GM12892 (cell line): ENCODE measurements at regions not wholly inside any gene's neighbourhood (a gene's known extent, or its start where the extent isn't known, plus 50 kb on each side); places are given as distances from the start of the nearest gene placed in this dataset.
"Not testable (repeated sequence)": the region's sequence is repeated elsewhere in the genome, so short reads cannot be mapped to it uniquely, and the experiment has no call there.

ENCODE experiments used
- DNase-seq: peaks from one replicate; pipeline ENCODE4 v3.0.0; 2011; ENCODE audit not compliant: insufficient read length
- FAIRE-seq: peaks from 2 replicates; lab custom pipeline; 2011; peaks lifted over from hg19 to GRCh38; lab: Jason Lieb, UNC
- POLR2A ChIP-seq: IDR thresholded peaks from 2 replicates; pipeline ENCODE4 v1.6.1; 2011; ENCODE audit warnings: low read depth, low read length, control low read depth
- POLR2AphosphoS5 ChIP-seq: IDR thresholded peaks from 2 replicates; pipeline ENCODE4 v1.6.1; 2011; ENCODE audit warnings: low read depth, low read length, control low read depth
- TAF1 ChIP-seq: IDR thresholded peaks from 2 replicates; pipeline ENCODE4 v1.6.1; 2011; ENCODE audit warnings: low read depth, mild to moderate bottlenecking, control low read depth, low read length, borderline replicate concordance

DNA sequence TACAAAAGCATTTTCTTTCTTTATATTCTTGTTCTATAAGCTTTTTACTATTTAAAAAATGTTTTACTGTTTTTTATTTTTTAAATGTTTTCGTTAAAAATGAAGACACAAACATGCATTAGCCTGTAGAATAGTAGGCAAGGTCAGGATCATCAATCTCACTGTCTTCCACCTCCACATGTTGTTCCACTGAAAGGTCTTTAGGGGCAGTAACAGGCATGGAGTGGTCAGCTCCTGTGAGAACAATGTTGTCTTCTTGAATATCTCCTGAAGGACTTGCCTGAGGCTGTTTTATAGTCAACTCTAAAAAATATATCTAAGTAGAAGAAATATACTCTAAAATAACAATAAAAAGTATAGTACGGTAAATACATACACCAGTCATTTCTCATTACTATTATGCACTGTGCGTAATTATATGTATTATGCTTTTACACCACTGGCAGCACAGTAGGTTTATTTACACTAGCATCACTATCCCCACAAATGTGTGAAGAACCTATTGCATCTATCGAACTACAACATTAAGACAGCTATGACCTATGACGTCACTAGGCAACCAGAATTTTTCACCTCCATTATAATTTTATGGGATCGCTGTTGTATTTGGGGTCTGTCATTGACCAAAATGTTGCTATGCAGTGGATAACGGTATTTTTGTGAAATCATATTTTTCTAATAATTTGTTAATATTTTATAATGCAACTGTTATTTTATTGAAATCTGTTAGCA lies 764.3 kb downstream of the METTL4 start:
- no peak for TF ChIP-seq POLR2A
- TF ChIP-seq TAF1, result no peak
- no peak for TF ChIP-seq POLR2AphosphoS5
- DNase-seq (no peak), FAIRE-seq (no peak)

DNA sequence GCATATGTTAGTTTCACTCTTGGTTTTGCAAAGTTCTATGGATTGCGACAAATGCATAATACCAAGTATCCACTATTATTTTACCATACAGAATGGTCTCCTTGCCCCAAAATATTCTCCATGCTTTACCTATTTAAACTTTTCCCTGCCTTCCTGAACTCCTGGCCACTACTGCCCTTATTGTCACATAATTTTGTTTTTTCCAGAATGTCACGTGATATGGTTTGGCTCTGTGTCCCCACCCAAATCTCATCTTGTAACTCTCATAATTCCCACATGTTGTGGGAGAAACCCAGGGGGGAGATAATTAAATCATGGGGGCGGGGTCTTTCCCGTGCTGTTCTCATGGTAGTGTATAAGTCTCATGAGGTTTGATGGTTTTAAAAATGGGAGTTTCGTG lies 760.0 kb downstream of the METTL4 start:
- no peak for TF ChIP-seq POLR2A
- TF ChIP-seq POLR2AphosphoS5, result no peak
- no peak for TF ChIP-seq TAF1
- DNase-seq, result no peak
- FAIRE-seq, result no peak

- no peak for FAIRE-seq
- DNase-seq, result no peak
- TF ChIP-seq POLR2AphosphoS5 (no peak), POLR2A (no peak), TAF1 (no peak)
These were observed 746.0 kb downstream of the METTL4 start for GRCh38 chr18:1825296-1825695.

- TF ChIP-seq POLR2A, result no peak
- TF ChIP-seq TAF1, result no peak
- TF ChIP-seq POLR2AphosphoS5, result no peak
- no peak for DNase-seq
- FAIRE-seq, result no peak
These were observed 730.4 kb downstream of the METTL4 start for GRCh38 chr18:1840878-1841277.

GRCh38 chr18:1846640-1847039 lies 724.7 kb downstream of the METTL4 start:
- DNase-seq (no peak), FAIRE-seq (no peak)
- TF ChIP-seq POLR2A, result no peak
- no peak for TF ChIP-seq POLR2AphosphoS5
- no peak for TF ChIP-seq TAF1

DNA sequence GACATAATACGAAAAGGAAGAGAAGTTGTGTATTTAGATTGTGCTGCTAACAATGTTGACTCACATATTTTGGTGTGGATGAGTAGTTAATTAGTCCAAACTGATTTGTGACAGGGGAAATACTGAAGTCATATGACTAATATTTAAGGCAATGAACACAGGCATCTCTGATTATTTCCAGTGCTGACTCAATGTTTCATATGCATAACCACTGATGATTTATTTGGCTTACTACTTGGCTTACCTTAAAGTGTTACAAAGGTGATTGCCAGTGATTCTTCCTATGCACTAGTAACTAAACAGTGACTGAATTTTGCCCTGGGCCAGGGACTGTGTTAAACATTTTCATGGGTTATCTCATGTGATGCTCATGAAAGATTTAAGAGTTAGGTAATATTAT lies 722.6 kb downstream of the METTL4 start:
- no peak for DNase-seq
- no peak for FAIRE-seq
- TF ChIP-seq POLR2A, result no peak

DNA sequence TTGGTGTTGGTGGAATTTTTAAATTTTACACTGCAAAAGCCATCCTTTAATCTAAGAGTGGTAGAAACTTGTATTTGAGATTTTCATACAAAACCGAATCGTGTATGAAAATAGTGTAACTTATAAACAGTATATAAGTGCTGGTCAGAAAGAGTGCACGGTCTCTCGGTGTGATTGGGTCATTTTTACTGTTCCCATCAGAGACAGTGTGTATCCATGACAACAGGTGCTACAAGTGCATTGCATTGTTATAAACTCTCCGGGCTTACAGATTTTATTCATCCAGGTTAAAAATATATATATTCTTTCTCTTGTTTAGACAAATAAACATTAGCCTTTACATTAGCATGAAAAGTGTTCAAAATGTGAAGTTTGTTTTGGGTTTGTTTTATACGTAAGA lies 721.9 kb downstream of the METTL4 start:
- no peak for TF ChIP-seq POLR2A
- TF ChIP-seq TAF1, result no peak
- no peak for TF ChIP-seq POLR2AphosphoS5
- DNase-seq (no peak), FAIRE-seq (no peak)

GRCh38 chr18:1857281-1857680 lies 714.0 kb downstream of the METTL4 start:
- not testable (repeated sequence) for FAIRE-seq, DNase-seq

GRCh38 chr18:1861473-1861872 lies 709.8 kb downstream of the METTL4 start:
- no peak for DNase-seq
- no peak for FAIRE-seq
- TF ChIP-seq POLR2AphosphoS5 (no peak), POLR2A (no peak), TAF1 (no peak)

DNA sequence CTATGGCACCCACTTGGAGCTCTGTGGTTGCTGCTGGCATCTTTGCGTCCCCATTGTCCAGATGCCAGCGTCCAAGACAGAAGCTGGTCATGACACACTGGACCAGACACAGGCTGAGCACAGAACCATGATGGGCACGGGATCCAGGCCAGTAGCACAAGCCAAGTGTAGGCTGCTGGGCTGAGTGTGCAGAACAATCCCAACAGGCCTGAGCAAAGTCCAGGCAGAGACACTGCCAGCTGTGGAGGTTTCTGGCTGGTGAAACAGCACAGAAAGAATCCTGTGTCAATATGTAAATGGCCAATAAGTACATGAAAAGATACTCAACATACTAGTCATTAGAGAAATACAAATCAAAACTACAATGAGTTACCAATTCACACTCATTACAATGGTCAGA lies 705.4 kb downstream of the METTL4 start:
- TF ChIP-seq POLR2A, result no peak
- no peak for TF ChIP-seq TAF1
- no peak for TF ChIP-seq POLR2AphosphoS5
- no peak for FAIRE-seq
- DNase-seq, result no peak

- DNase-seq (no peak), FAIRE-seq (no peak)
- TF ChIP-seq TAF1 (no peak), POLR2AphosphoS5 (no peak), POLR2A (no peak)
These were observed 699.0 kb downstream of the METTL4 start for GRCh38 chr18:1872274-1872673.

- FAIRE-seq (no peak), DNase-seq (no peak)
- TF ChIP-seq POLR2AphosphoS5 (no peak), TAF1 (no peak), POLR2A (no peak)
These were observed 696.1 kb downstream of the METTL4 start for GRCh38 chr18:1875219-1875618.
